LHCN-M2 (cell line): ENCODE measurements at regions not wholly inside any gene's neighbourhood (a gene's known extent, or its start where the extent isn't known, plus 50 kb on each side); places are given as distances from the start of the nearest gene placed in this dataset.
"Not testable (repeated sequence)": the region's sequence is repeated elsewhere in the genome, so short reads cannot be mapped to it uniquely, and the experiment has no call there.

Experiments used
- DNase-seq: peaks from one replicate; pipeline ENCODE4 v3.0.0-alpha.2; 2012; ENCODE audit warnings: low read depth

- no peak for DNase-seq
Measured at GRCh38 chr4:114034189-114034588, 54.7 kb upstream of the ARSJ start.

- DNase-seq = no peak
Measured at GRCh38 chr4:114036426-114036825, 57.0 kb upstream of the ARSJ start.

GRCh38 chr4:114036864-114037263 is 57.4 kb upstream of the ARSJ start:
- no peak for DNase-seq

- DNase-seq = no peak
Measured at GRCh38 chr4:114037988-114038387, 58.5 kb upstream of the ARSJ start.

GRCh38 chr4:114038762-114039387 is 59.4 kb upstream of the ARSJ start:
- no peak for DNase-seq

GRCh38 chr4:114040319-114041116 is 61.1 kb upstream of the ARSJ start:
- no peak for DNase-seq

DNA sequence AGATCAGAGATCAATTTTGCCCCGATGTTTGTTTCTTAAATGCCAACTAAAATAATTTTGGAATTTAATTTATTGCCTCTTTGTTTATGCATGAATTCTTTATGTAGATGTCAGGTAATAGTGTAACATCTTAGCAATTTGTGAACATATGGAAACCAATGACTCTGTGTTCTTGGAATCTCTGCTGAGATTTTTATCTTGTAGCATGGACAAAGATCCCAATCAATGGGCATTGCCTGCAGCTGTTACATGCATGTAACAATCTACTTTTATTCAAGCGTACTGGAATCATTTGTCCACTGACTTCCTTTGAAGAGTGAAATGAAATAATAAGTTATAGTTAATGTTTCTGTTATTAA is 61.6 kb upstream of the ARSJ start:
- DNase-seq = no peak

- DNase-seq = peak; percentile 94
Measured at GRCh38 chr4:114043116-114043515, 63.7 kb upstream of the ARSJ start.

DNA sequence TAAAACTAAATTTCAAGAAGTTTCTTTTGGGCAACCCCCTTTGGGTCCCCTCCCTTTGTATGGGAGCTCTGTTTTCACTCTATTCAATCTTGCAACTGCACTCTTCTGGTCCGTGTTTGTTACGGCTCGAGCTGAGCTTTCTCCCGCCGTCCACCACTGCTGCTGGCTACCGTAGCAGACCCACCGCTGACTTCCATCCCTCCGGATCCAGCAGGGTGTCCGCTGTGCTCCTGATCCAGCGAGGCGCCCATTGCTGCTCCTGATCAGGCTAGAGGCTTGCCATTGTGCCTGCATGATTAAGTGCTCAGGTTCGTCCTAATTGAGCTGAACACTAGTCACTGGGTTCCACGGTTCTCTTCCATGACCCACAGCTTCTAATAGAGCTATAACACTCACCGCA is 64.9 kb upstream of the ARSJ start:
- DNase-seq = not testable (repeated sequence)

GRCh38 chr4:114046331-114046730 is 66.9 kb upstream of the ARSJ start:
- no peak for DNase-seq

DNA sequence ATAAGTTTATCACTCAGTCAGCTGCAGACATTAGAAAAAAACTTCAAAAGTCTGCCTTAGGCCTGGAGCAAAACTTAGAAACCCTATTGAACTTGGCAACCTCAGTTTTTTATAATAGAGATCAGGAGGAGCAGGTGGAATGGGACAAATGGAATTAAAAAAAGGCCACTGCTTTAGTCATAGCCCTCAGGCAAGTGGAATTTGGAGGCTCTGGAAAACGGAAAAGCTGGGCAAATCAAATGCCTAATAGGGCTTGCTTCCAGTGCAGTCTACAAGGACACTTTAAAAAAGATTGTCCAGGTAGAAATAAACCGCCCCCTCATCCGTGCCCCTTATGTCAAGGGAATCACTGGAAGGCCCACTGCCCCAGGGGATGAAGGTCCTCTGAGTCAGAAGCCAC is 68.7 kb upstream of the ARSJ start:
- not testable (repeated sequence) for DNase-seq

DNA sequence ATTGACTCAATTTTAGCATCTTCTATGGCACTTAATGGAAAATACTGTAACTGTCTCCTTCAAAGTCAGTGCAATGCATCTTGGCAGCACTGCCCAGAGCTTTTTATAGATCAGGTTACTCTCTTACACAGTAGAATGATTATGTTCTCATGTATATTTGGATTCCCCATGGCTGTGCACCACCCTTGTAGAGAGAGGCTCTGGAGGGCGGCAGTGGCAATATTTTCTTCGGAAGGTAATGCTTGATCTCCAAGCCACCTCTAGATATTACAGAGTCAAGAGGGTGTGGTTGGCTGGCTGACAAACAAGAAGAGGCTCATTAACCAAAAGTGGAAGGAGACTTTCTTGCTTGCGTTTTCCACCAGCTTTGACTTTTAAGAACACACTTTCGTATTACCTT is 72.8 kb upstream of the ARSJ start:
- DNase-seq = no peak

DNA sequence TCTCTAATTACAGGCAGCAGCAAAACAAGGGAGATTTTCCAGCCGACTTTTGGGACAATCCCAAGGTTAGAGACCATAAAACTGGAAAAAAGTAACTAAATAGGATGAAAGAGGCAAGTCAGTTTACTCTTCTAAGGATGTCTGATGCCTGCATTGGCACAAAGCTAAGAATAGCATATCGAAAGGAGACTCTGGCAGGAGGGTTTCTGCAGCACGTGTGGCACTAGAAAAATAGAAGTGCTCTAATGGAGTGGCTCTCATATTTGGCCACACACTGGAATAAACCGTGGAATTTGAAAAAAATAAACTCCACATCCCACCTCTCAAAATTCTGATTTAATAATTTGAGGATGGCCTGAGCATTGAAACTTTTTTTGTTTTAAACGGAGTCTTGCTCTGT is 77.2 kb upstream of the ARSJ start:
- no peak for DNase-seq

- no peak for DNase-seq
Measured at GRCh38 chr4:114057746-114058145, 78.3 kb upstream of the ARSJ start.

- no peak for DNase-seq
Measured at GRCh38 chr4:114062499-114062898, 83.1 kb upstream of the ARSJ start.

- no peak for DNase-seq
Measured at GRCh38 chr4:114072781-114073180, 93.3 kb upstream of the ARSJ start.

GRCh38 chr4:114076899-114077570 is 97.6 kb upstream of the ARSJ start:
- DNase-seq = peak; percentile 33

DNA sequence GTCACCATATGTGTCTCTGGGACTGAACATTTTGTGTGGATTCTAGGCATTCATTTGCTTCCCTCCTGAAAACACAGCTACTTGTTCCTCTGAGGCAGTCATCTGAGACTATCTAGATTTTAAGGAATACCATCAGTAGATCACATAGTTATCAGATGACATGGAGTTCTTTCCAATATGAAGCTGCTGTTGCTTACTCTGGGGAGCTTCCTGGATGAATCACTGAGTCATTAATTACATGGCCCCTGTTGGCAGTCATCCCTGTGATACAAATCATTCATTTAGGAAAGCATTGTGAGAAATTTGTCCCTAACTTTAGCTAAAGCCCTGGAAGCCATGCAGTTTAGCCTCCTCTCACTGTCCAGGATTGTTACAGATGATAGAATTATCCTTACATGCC is 98.2 kb upstream of the ARSJ start:
- peak; percentile 85 for DNase-seq

DNA sequence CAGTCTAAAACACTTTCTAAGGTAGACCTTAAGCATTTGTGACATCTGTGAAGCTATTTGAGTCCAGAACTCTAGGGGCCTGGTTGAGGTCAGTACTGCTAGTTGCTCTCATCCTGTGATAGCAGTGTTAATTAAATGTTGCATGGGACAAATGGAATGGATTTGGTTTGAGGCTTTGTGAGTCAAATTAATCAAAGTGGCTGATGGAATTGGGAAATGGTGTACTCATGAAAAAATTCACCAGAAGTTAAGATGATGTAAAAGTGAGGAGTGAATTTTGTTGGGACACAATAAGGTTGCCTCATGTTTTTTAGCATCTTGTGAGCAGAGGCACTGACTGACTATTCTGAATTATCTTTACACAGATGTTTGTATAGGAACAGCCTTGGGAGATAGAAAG is 99.2 kb upstream of the ARSJ start:
- no peak for DNase-seq

DNA sequence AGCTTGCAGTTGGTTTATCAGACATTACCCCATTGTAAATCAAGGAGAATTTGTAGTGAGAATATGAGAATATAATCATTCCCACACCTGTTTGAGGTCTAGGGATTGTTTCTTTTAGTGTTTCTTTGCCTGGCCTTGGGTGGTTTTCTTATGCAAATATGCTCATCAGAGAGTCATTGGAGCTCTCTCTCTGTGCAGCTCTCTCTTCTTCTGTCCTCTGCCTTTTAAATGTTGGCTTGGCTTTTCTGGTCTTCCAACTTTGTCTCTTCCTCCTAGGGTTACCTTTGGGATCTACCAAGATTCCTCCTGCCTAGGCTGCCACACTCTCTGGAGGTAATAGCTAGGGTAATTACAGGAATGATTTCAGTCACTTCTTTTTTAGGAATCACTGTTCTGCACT is 102.3 kb upstream of the ARSJ start:
- DNase-seq = no peak

DNA sequence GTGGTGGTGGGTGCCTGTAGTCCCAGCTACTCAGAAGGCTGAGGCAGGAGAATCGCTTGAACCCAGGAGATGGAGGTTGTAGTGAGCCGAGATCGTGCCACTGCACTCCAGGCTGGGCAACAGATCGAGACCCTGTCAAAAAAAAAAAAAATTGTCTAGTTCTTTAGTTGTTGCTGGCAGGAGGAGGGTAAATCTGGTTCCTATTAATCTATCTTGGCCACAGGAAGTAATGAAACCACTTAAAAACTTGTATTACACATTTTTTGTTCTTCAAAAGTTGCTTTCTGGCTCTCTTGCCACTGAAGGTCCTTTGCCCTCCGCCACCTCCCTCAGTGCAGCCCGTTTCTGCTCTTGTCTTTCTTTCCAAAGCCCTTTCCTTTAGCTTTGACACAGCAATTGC is 102.9 kb upstream of the ARSJ start:
- DNase-seq = no peak

- no peak for DNase-seq
Measured at GRCh38 chr4:114085611-114086345, 106.3 kb upstream of the ARSJ start.
